PC-9 (cell line): ENCODE measurements at regions not wholly inside any gene's neighbourhood (a gene's known extent, or its start where the extent isn't known, plus 50 kb on each side); places are given as distances from the start of the nearest gene placed in this dataset.
A peak's percentile ranks its signal among the peaks of the same experiment; 100 is the strongest.

Source experiments
- BruUV-seq: library from RNA; stranded (reverse); fragments of 400-500 nt; replicated peaks from 2 replicates; lab custom pipeline; 2021; lab: Mats Ljungman, UMichigan
- CTCF ChIA-PET: fragments of 300-600 bp; sonication (Branson Sonifier 250); formaldehyde crosslinking; loops from one replicate; lab custom pipeline; 2022; ENCODE audit warnings: antibody characterized with exemption; lab: Charles Lee
- POLR2A ChIA-PET: fragments of 300-600 bp; sonication (Branson Sonifier 250); formaldehyde crosslinking; loops from one replicate; lab custom pipeline; 2022; ENCODE audit warnings: antibody characterized with exemption; ENCODE audit not compliant: unreplicated experiment; lab: Charles Lee
- DNase-seq, 2 experiments: peaks; one replicate each; pipeline versions ENCODE4 v3.0.0 to v3.0.0-alpha.2; 2015 to 2022; ENCODE audit warnings: mixed read lengths in 1 of 2
- H2AFZ ChIP-seq: fragments of 200-600 bp; sonication (generic); 2 replicates; pipeline ENCODE4 v1.8.1; 2017; ENCODE audit warnings: antibody characterized with exemption
- H3F3A ChIP-seq: fragments of 200-600 bp; sonication (generic); 2 replicates; pipeline ENCODE4 v1.8.1; 2017; ENCODE audit warnings: antibody characterized with exemption, mild to moderate bottlenecking, low read depth; ENCODE audit not compliant: insufficient read depth
- H3K27ac ChIP-seq: fragments of 200-600 bp; sonication (generic); 2 replicates; pipeline ENCODE4 v1.6.1; 2016; ENCODE audit warnings: mixed run types
- H3K27me3 ChIP-seq: fragments of 200-600 bp; sonication (generic); 2 replicates; pipeline ENCODE4 v1.6.1; 2016; ENCODE audit warnings: low read depth, mixed run types; ENCODE audit not compliant: insufficient read depth
- H3K36me3 ChIP-seq: fragments of 200-600 bp; sonication (generic); 2 replicates; pipeline ENCODE4 v1.6.1; 2016; ENCODE audit warnings: low read depth, mixed run types
- H3K4me1 ChIP-seq: fragments of 200-600 bp; sonication (generic); replicated peaks from 2 replicates; pipeline ENCODE4 v1.6.1; 2016; ENCODE audit warnings: mixed run types; ENCODE audit not compliant: insufficient read depth
- H3K4me2 ChIP-seq: fragments of 200-600 bp; sonication (generic); 2 replicates; pipeline ENCODE4 v1.6.1; 2017; ENCODE audit warnings: mixed run types
- H3K4me3 ChIP-seq: fragments of 200-600 bp; sonication (generic); 2 replicates; pipeline ENCODE4 v1.6.1; 2016; ENCODE audit warnings: mixed run types
- H3K79me2 ChIP-seq: fragments of 200-600 bp; sonication (generic); 2 replicates; pipeline ENCODE4 v1.6.1; 2017; ENCODE audit warnings: low read depth, mixed run types
- H3K9me2 ChIP-seq: fragments of 200-600 bp; sonication (generic); 2 replicates; pipeline ENCODE4 v1.8.1; 2017; ENCODE audit warnings: mild to moderate bottlenecking; ENCODE audit not compliant: insufficient read depth
- H3K9me3 ChIP-seq: fragments of 200-600 bp; sonication (generic); 2 replicates; pipeline ENCODE4 v1.8.1; 2016; ENCODE audit warnings: low read depth; ENCODE audit not compliant: insufficient read depth
- H4K20me1 ChIP-seq: fragments of 200-600 bp; sonication (generic); 2 replicates; pipeline ENCODE4 v1.8.1; 2017; ENCODE audit not compliant: insufficient read depth
- EZH2 ChIP-seq: fragments of 200-600 bp; sonication (generic); IDR thresholded peaks from 2 replicates; pipeline ENCODE4 v1.8.0; 2017; ENCODE audit warnings: antibody characterized with exemption, low read depth
- intact Hi-C: fragments of 100-400 bp; cut with micrococcal nuclease; formaldehyde crosslinking; loops from one replicate; pipeline ENCODE4 v1.10.0; 2022; ENCODE audit not compliant: unreplicated experiment
- TF ChIP-seq, protein P1 (sequence below): fragments of 200-600 bp; sonication (generic); conservative IDR thresholded peaks from 2 replicates; pipeline ENCODE4 v1.6.1; 2017; ENCODE audit warnings: mixed run types, antibody characterized with exemption, mild to moderate bottlenecking, moderate library complexity

DNA sequence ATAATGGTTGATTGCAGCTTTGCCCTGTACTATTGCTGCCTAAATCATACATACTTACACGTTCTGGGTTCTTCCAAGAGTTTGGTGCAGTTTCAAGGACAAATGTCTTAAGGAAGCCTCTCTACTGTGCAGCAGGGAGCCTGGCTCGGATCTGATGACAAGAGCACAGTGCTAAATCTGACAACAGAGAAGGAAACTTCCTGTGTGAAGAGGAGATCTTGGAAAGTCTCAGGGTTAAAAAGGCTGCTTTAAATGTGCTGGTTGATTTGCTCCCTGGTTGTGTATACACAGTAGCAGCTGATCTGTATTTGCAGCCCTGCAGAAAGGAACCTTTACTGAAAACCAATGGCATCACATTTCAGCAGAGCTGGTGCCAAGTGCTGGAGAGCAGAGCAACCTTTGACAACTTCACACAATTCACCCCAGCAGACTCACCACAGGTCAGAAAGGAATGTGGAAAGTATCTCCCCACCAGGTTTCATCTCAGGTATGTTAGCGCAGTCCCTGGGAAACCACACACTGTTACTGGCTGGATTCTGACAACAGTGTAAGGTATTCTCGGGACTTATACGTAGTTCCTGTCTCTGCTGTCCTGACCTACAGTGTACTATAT is 355.0 kb upstream of the ESRRG start:
- TF ChIP-seq, protein P1, sequence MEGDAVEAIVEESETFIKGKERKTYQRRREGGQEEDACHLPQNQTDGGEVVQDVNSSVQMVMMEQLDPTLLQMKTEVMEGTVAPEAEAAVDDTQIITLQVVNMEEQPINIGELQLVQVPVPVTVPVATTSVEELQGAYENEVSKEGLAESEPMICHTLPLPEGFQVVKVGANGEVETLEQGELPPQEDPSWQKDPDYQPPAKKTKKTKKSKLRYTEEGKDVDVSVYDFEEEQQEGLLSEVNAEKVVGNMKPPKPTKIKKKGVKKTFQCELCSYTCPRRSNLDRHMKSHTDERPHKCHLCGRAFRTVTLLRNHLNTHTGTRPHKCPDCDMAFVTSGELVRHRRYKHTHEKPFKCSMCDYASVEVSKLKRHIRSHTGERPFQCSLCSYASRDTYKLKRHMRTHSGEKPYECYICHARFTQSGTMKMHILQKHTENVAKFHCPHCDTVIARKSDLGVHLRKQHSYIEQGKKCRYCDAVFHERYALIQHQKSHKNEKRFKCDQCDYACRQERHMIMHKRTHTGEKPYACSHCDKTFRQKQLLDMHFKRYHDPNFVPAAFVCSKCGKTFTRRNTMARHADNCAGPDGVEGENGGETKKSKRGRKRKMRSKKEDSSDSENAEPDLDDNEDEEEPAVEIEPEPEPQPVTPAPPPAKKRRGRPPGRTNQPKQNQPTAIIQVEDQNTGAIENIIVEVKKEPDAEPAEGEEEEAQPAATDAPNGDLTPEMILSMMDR: no peak
- TF ChIP-seq EZH2: no peak
- Histone ChIP-seq H3K4me3 (no peak overlapping the region), H3K4me1 (no peaks in the 10 kb centered on the region), H3K27ac (no peak overlapping the region), H3K9me2 (no peaks in the 10 kb centered on the region; the same call in 1 of the 2 replicates), H2AFZ (no peak overlapping the region), H3K27me3 (no peaks in the 10 kb centered on the region), H3K4me2 (no peak overlapping the region), H3K79me2 (no peaks in the 10 kb centered on the region), H3K36me3 (no peaks in the 10 kb centered on the region), H4K20me1 (no peaks in the 10 kb centered on the region), H3K9me3 (no peaks in the 10 kb centered on the region), H3F3A (no peaks in the 10 kb centered on the region)
- POLR2A ChIA-PET: no interaction called here
- BruUV-seq: no TSS peak
- DNase-seq: peak in 1 of 2 experiments; percentile 46
- CTCF ChIA-PET: no interaction called here
- intact Hi-C loops: no loop called here

DNA sequence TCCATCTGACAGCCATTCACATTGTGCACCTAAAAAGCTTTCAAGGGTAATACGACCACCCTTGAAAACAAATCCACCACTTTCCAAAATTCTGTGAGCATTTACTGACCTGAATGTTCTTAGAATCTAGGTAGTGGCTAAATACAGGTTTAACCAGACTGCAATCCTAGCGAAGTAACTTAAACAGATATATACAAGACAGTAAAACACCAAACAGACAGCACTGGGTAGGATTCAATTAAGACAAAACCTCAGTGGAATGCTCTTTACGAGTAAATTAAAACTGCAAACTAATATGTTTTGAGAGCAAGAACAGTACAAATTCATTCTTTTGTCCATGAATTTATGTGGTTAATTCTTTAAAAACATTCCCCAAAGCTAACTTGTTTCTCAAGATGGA is 354.2 kb upstream of the ESRRG start:
- no peaks in the 10 kb centered on the region for H4K20me1 ChIP-seq
- H3K4me3 ChIP-seq: no peak overlapping the region
- ChIA-PET POLR2A (no interaction called here), CTCF (no interaction called here)
- no peaks in the 10 kb centered on the region for H3K9me3 ChIP-seq
- intact Hi-C loops: no loop called here
- no TSS peak for BruUV-seq
- H3F3A ChIP-seq: no peaks in the 10 kb centered on the region
- no peak overlapping the region for H3K27ac ChIP-seq
- H3K4me1 ChIP-seq: no peaks in the 10 kb centered on the region
- H2AFZ ChIP-seq: no peak overlapping the region
- no peak for DNase-seq
- H3K27me3 ChIP-seq: no peaks in the 10 kb centered on the region
- H3K4me2 ChIP-seq: no peak overlapping the region
- no peaks in the 10 kb centered on the region for H3K9me2 ChIP-seq
- no peaks in the 10 kb centered on the region for H3K79me2 ChIP-seq
- no peaks in the 10 kb centered on the region for H3K36me3 ChIP-seq
- TF ChIP-seq, protein P1: no peak
- TF ChIP-seq EZH2: no peak

DNA sequence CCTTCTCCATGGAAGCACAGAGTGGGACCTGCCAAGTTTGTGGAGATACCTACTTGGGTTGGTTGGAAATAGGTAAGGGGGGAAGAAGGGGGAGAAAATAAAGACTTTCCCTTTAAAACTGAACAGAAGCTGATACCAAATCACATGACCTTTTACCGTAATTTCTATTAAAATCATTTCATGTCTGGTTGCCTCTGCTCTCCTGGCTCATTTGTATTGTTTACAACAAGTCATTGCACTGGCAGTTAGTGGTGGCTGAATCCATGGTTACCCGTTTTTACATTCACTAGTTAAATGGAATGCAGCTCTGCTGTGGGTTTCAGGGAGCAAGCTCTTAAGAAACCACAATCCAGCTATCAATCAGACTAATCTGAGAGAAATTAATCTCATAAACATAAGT is 353.7 kb upstream of the ESRRG start:
- Histone ChIP-seq H3K4me3 (no peak overlapping the region), H3K27ac (no peak overlapping the region)

More for the DNA sequence above, 353.7 kb upstream of the ESRRG start:
- H3K4me1 ChIP-seq: no peaks in the 10 kb centered on the region
- DNase-seq: peak in 1 of 2 experiments; percentile 36
- POLR2A ChIA-PET: no interaction called here
- H3K27me3 ChIP-seq: no peaks in the 10 kb centered on the region
- no peak overlapping the region for H2AFZ ChIP-seq
- H3F3A ChIP-seq: no peaks in the 10 kb centered on the region
- H3K9me2 ChIP-seq: no peaks in the 10 kb centered on the region
- H3K79me2 ChIP-seq: no peaks in the 10 kb centered on the region
- no peak for TF ChIP-seq EZH2
- TF ChIP-seq, protein P1: no peak
- no peaks in the 10 kb centered on the region for H4K20me1 ChIP-seq
- no peaks in the 10 kb centered on the region for H3K36me3 ChIP-seq
- intact Hi-C loops: no loop called here
- H3K9me3 ChIP-seq: no peaks in the 10 kb centered on the region
- no peak overlapping the region for H3K4me2 ChIP-seq
- no TSS peak for BruUV-seq
- CTCF ChIA-PET: no interaction called here
